ENCODE measurements at regions not wholly inside any gene's neighbourhood (a gene's known extent, or its start where the extent isn't known, plus 50 kb on each side); places are given as distances from the start of the nearest gene placed in this dataset.

DNA sequence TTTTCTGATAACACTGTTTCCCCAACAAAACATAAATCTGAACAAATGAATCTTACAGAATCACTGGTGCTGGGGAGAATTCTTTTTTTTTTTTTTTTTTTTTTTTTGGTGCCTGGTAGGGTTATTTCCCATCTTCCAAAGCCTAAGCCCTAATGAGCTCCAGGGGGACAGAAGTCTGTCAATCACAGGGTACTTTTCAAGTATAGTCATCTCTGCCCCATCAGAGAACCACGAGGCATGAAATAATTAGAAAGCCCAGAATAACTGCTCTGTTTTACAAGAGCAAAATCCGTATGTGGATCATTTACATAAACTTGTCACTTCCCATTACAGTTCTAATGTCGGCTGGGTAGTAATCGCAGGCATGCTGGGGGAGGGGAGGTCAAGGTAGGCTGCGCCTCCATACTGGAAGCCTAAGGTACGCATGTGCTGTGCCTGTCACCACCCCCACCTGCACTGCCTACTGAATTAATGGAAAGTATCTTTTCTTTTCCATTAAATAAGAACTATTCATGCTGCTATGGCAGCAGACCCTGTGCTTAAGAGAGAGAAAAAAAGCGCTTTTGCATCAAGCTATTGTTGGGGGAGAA is 164.7 kb upstream of the LEF1 start:
- TF ChIP-seq POLR2A (IDR thresholded peaks at IDR 0.05; ENCODE audit: low read length) (no peak), GATA1 (IDR thresholded peaks at IDR 0.05; ENCODE audit: low read depth, low read length) (no peak)
